ENCODE measurements at regions not wholly inside any gene's neighbourhood (a gene's known extent, or its start where the extent isn't known, plus 50 kb on each side); places are given as distances from the start of the nearest gene placed in this dataset.

GRCh38 chr6:19157486-19157885 lies 679.7 kb upstream of the ID4 start:
- TF ChIP-seq EZH2 (IDR thresholded peaks at IDR 0.05; ENCODE audit: low read depth) (no peak), CTCF (conservative IDR thresholded peaks at IDR 0.05) (no peak)
- CTCF ChIA-PET = no interaction called here

GRCh38 chr6:19158586-19158985 lies 678.6 kb upstream of the ID4 start:
- CTCF ChIA-PET = interaction anchor here (0.6 kb wide), 1 partner anchor 46 kb away, joined by 3 read pairs; no protein-coding TSS in a partner anchor
- TF ChIP-seq CTCF (conservative IDR thresholded peaks at IDR 0.05) = no peak
- TF ChIP-seq EZH2 (IDR thresholded peaks at IDR 0.05; ENCODE audit: low read depth) = no peak

More at GRCh38 chr6:19157486-19157885, 679.7 kb upstream of the ID4 start:
- Histone ChIP-seq H3K9me3 (ENCODE audit: insufficient read depth, low read depth) (no peaks in the 10 kb centered on the region), H3K27me3 (ENCODE audit: insufficient read depth, low read depth) (no peaks in the 10 kb centered on the region), H3F3A (ENCODE audit: insufficient read depth, low read depth) (no peaks in the 10 kb centered on the region), H4K20me1 (ENCODE audit: insufficient read depth) (no peaks in the 10 kb centered on the region), H3K36me3 (ENCODE audit: low read depth) (no peaks in the 10 kb centered on the region), H3K9me2 (ENCODE audit: insufficient read depth) (0 out of 2 replicates have a peak, but pooled peaks cover 4% of the 10 kb centered on the region), H3K4me3 (no peak overlapping the region), H3K79me2 (ENCODE audit: low read depth) (no peaks in the 10 kb centered on the region), H3K4me1 (replicated peaks; ENCODE audit: insufficient read depth) (no peaks in the 10 kb centered on the region), H3K4me2 (no peak overlapping the region), H2AFZ (no peak overlapping the region), H3K27ac (no peak overlapping the region)
- POLR2A ChIA-PET (ENCODE audit: unreplicated experiment) = no interaction called here
- no TSS peak for BruUV-seq (replicated peaks)
- intact Hi-C loops (cut with micrococcal nuclease; ENCODE audit: unreplicated experiment) = no loop called here
- no peak for DNase-seq

GRCh38 chr6:19159089-19159488 lies 678.1 kb upstream of the ID4 start:
- no peaks in the 10 kb centered on the region for H3K4me1 ChIP-seq (replicated peaks; ENCODE audit: insufficient read depth)
- H3K4me3 ChIP-seq = no peak overlapping the region
- H3K36me3 ChIP-seq (ENCODE audit: low read depth) = no peaks in the 10 kb centered on the region
- no peak overlapping the region for H2AFZ ChIP-seq
- no peaks in the 10 kb centered on the region for H3K27me3 ChIP-seq (ENCODE audit: insufficient read depth, low read depth)
- H3F3A ChIP-seq (ENCODE audit: insufficient read depth, low read depth) = no peaks in the 10 kb centered on the region
- intact Hi-C loops (cut with micrococcal nuclease; ENCODE audit: unreplicated experiment) = no loop called here
- DNase-seq = no peak
- TF ChIP-seq CTCF (conservative IDR thresholded peaks at IDR 0.05) = no peak
- no peak for TF ChIP-seq EZH2 (IDR thresholded peaks at IDR 0.05; ENCODE audit: low read depth)
- no peaks in the 10 kb centered on the region for H3K79me2 ChIP-seq (ENCODE audit: low read depth)
- H3K9me3 ChIP-seq (ENCODE audit: insufficient read depth, low read depth) = no peaks in the 10 kb centered on the region
- CTCF ChIA-PET = no interaction called here
- BruUV-seq (replicated peaks) = no TSS peak
- POLR2A ChIA-PET (ENCODE audit: unreplicated experiment) = no interaction called here
- 0 out of 2 replicates have a peak, but pooled peaks cover 4% of the 10 kb centered on the region for H3K9me2 ChIP-seq (ENCODE audit: insufficient read depth)
- H3K27ac ChIP-seq = no peak overlapping the region
- H4K20me1 ChIP-seq (ENCODE audit: insufficient read depth) = no peaks in the 10 kb centered on the region
- no peak overlapping the region for H3K4me2 ChIP-seq

More at GRCh38 chr6:19158586-19158985, 678.6 kb upstream of the ID4 start:
- intact Hi-C loops (cut with micrococcal nuclease; ENCODE audit: unreplicated experiment) = no loop called here
- no peak overlapping the region for H2AFZ ChIP-seq
- POLR2A ChIA-PET (ENCODE audit: unreplicated experiment) = no interaction called here
- no peaks in the 10 kb centered on the region for H3K9me3 ChIP-seq (ENCODE audit: insufficient read depth, low read depth)
- H3K9me2 ChIP-seq (ENCODE audit: insufficient read depth) = 0 out of 2 replicates have a peak, but pooled peaks cover 4% of the 10 kb centered on the region
- no peak for DNase-seq
- no peaks in the 10 kb centered on the region for H3K36me3 ChIP-seq (ENCODE audit: low read depth)
- H3K27me3 ChIP-seq (ENCODE audit: insufficient read depth, low read depth) = no peaks in the 10 kb centered on the region
- H3K79me2 ChIP-seq (ENCODE audit: low read depth) = no peaks in the 10 kb centered on the region
- H3F3A ChIP-seq (ENCODE audit: insufficient read depth, low read depth) = no peaks in the 10 kb centered on the region
- BruUV-seq (replicated peaks) = no TSS peak
- H3K4me2 ChIP-seq = no peak overlapping the region
- H3K27ac ChIP-seq = no peak overlapping the region
- H3K4me3 ChIP-seq = no peak overlapping the region
- H4K20me1 ChIP-seq (ENCODE audit: insufficient read depth) = no peaks in the 10 kb centered on the region
- no peaks in the 10 kb centered on the region for H3K4me1 ChIP-seq (replicated peaks; ENCODE audit: insufficient read depth)

Measured in PC-9 (cell line).